ENCODE measurements at regions not wholly inside any gene's neighbourhood (a gene's known extent, or its start where the extent isn't known, plus 50 kb on each side); places are given as distances from the start of the nearest gene placed in this dataset.

DNA sequence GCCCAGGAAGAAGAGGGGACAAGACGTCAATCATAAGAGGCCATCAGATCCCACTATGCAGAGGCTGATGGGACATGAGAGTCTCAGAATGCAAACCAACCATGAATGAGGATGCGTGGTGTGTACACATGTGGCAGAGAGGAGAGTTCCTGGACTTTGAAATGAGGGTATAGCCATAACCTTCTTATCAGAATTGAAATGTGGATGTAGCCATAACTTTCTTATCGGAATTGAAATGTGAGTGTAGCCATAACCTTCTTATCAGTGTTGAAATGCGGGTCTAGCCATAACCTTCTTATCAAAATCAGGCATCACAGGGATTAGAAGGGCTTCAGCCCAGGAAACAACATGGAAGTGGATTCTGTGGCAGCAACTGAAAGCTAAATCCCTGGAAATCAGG, 415.5 kb upstream of the FAT1 start:
- ChIA-PET POLR2A (no interaction called here), CTCF (ENCODE audit: low intra/inter-chr PET ratio, low total read pairs) (no interaction called here)
- Histone ChIP-seq H4K20me1 (ENCODE audit: insufficient read depth, low read length) (no peaks in the 10 kb centered on the region), H3K79me2 (ENCODE audit: insufficient read depth, low read length) (no peaks in the 10 kb centered on the region), H3K36me3 (replicated peaks in 1 of 2; ENCODE audit: control insufficient read depth in 1 of 2, insufficient read depth in 2 of 2, low read length in 2 of 2) (no peaks in the 10 kb centered on the region), H3K9me3 (ENCODE audit: low read length) (no peaks in the 10 kb centered on the region), H3K4me1 (ENCODE audit: insufficient read depth, low read length) (no peaks in the 10 kb centered on the region), H3K27me3 (ENCODE audit: control insufficient read depth in 1 of 2, insufficient read depth in 2 of 2, low read length in 2 of 2) (no peaks in the 10 kb centered on the region; a peak in 2 of 5 replicates), H3K27ac (ENCODE audit: extremely low read length, insufficient read depth, low read length) (no peak overlapping the region), H3K9ac (ENCODE audit: insufficient read depth, low read depth, low read length) (no peak overlapping the region), H3K4me3 (replicated peaks in 1 of 3; ENCODE audit: insufficient read depth in 1 of 3, low read depth in 2 of 3, low read length in 3 of 3) (no peak overlapping the region), H2AFZ (ENCODE audit: low read length) (no peak overlapping the region), H3K4me2 (ENCODE audit: low read depth, low read length) (no peak overlapping the region)
- DNase-seq (ENCODE audit: low spot score) (no peak), ATAC-seq (no peak), FAIRE-seq (no peak)
- BruUV-seq (replicated peaks), result no TSS peak
- intact Hi-C loops (cut with micrococcal nuclease; ENCODE audit: unreplicated experiment), result no loop called here
- WGBS (ENCODE audit: low lambda C conversion rate), result 3% methylated on average over 4 of the region's 4 CpGs
- TF ChIP-seq ZNF3 (CRISPR knock-in tag; IDR thresholded peaks at IDR 0.05) (no peak), ZFY (CRISPR knock-in tag; IDR thresholded peaks at IDR 0.05) (no peak), ELF4 (CRISPR knock-in tag; IDR thresholded peaks at IDR 0.05; ENCODE audit: borderline replicate concordance) (no peak), CENPX (CRISPR knock-in tag; IDR thresholded peaks at IDR 0.05) (no peak), ZNF30 (CRISPR knock-in tag; IDR thresholded peaks at IDR 0.05) (no peak), ZNF878 (CRISPR knock-in tag; IDR thresholded peaks at IDR 0.05) (no peak), NR2F6 (IDR thresholded peaks at IDR 0.05) (no peak), NR2F6 (CRISPR knock-in tag; IDR thresholded peaks at IDR 0.05) (no peak), ZNF839 (CRISPR knock-in tag; IDR thresholded peaks at IDR 0.05; ENCODE audit: borderline replicate concordance) (no peak), ZNF260 (CRISPR knock-in tag; IDR thresholded peaks at IDR 0.05; ENCODE audit: borderline replicate concordance, low read depth) (no peak), ESRRA (CRISPR knock-in tag; IDR thresholded peaks at IDR 0.05; ENCODE audit: low read depth) (no peak), PAXIP1 (CRISPR knock-in tag; conservative IDR thresholded peaks at IDR 0.05) (no peak)
- in situ Hi-C loops (cut with HindIII; ENCODE audit: extremely low pct_ligation_motif_present, low pct_unique_long_range_greater_than_20kb), result no loop called here
